HG02973 (cell line): ENCODE measurements at regions not wholly inside any gene's neighbourhood (a gene's known extent, or its start where the extent isn't known, plus 50 kb on each side); places are given as distances from the start of the nearest gene placed in this dataset.
"Not testable (repeated sequence)": the region's sequence is repeated elsewhere in the genome, so short reads cannot be mapped to it uniquely, and the experiment has no call there.

Source experiments
- ATAC-seq: cut with Tn5 transposase; IDR thresholded peaks from one replicate; pipeline ENCODE4 v1.9.1; 2021; ENCODE audit warnings: moderate library complexity; ENCODE audit not compliant: unreplicated experiment

DNA sequence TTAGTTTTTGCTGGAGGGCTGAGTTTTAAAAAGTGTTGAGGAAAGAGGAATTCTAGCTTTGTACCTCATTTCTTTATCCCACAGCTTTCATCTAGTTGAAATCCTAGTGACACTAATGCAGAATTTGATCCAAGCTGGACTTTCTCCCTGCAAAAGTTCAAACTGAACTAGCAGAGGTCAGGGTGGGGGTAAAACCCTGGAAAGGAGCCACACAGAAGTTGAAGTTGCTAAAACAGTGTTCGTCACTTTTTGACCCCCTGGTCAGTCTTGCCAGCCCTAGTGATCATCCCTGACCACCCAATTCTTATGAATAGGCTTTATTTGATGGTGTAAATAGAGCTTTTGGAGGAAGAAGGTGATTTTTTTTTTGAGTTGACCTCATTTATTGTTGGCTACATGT, 390.4 kb downstream of the TMEM38B start:
- no peak for ATAC-seq

- ATAC-seq: no peak
These were observed 391.1 kb downstream of the TMEM38B start for GRCh38 chr9:106085479-106085878.

GRCh38 chr9:106092083-106092482, 397.7 kb downstream of the TMEM38B start:
- ATAC-seq: no peak

- no peak for ATAC-seq
These were observed 408.5 kb downstream of the TMEM38B start for GRCh38 chr9:106102821-106103220.

DNA sequence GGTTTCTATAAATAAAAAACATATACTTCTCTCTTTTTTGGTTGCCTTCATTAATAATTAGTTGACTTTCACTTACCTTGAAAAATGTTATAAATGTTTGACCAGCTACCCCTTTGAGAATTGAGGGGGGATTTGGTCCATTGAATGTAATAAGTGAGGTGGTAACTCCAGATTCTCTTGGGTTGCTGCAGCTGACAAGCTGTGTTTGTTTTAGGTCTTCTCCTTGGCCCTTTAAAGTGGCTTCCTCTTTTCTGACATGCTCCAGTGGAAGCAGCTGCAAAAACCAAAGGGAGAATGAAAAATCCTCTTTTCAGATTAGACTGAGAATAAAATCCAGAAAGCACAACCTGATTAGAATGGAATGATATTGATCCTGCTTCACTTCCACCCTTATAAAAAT, 410.5 kb downstream of the TMEM38B start:
- ATAC-seq: peak; percentile 51

DNA sequence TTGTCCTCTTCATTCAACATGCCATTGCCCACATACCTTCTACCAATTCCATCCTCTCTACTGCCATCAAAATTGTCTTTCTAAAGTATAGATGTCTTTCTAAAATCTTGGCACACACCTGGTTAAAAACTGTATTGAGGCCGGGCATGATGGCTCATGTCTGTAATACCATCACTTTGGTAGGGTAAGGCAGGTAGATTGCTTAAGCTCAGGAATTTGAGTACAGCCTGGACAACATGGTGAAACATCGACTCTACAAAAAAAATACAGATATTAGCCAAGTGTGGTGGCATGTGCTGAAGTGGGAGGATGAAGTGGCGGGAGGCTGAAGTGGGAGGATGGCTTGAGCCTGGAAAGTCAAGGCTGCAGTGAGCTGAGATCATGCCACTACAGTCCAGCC, 412.1 kb downstream of the TMEM38B start:
- no peak for ATAC-seq

GRCh38 chr9:106107716-106108115, 413.4 kb downstream of the TMEM38B start:
- no peak for ATAC-seq

GRCh38 chr9:106109706-106110105, 415.4 kb downstream of the TMEM38B start:
- not testable (repeated sequence) for ATAC-seq

GRCh38 chr9:106110483-106110882, 416.1 kb downstream of the TMEM38B start:
- no peak for ATAC-seq

DNA sequence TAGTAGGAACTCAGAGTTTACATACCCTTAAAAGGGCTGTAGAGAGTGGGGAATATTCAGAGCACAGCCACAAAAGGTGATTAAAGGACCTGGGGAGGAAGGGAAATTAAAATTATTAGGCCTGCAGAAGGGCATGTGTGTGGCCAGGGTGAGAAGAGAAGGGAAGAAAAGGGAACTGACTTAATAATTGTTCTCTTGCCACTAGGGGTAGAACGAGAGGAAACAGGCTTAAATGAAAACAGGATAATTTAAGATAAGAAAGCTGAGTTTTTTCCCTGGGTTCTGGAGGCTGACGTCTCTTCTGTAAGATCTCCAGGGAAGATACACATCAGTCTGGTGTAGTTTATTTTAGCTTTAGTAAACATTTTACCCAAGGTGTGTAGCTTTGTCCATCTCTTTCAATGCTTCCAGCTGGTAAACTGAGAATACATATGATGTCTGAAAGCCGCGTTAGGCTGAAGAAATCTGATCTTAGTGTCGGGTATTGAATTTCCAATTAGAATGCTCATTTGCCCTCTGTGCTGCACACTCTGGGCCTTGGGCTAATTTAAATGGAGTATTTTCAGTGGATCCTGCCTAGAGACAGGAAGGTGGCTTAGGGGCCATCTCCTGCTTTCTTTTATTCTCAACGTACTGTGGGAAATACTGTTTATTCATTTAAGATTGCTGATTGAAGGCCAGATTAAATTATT, 416.8 kb downstream of the TMEM38B start:
- ATAC-seq: no peak

DNA sequence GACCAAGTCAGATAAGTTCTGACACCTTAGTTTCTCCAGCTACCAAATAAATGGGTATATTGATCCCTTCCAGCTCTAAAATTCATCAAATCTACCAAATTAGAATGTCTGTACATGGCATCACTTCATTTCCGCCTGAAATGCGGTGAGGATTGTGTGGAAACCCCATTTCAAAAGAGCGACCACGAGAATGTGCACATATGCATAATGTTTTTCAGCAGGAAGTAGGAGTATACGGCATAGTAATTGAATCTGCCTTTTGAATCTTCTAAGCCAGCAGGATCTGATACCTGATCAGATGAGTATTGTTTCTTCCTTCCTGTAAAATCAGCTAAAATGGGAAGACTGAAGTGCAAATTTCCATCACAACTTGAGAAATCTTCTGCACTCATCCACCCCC, 418.6 kb downstream of the TMEM38B start:
- no peak for ATAC-seq

DNA sequence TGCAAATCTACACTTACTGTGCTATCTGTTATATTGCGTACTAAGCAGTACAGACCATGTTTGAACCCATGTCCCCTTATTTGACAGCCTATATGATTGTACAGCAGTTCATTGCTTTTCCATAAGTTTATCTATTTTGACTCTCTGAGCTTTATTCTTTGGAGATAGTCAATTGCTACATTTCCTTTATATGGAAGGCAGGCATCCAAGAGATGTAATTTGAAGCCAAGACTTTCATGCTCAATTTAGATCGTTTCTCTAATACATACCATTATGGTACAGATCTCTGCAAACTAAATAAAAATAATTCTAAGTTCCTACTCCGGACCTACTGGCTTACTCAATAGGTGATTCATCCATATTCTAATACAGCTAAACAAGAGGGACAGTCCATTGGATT, 424.8 kb downstream of the TMEM38B start:
- ATAC-seq: no peak

DNA sequence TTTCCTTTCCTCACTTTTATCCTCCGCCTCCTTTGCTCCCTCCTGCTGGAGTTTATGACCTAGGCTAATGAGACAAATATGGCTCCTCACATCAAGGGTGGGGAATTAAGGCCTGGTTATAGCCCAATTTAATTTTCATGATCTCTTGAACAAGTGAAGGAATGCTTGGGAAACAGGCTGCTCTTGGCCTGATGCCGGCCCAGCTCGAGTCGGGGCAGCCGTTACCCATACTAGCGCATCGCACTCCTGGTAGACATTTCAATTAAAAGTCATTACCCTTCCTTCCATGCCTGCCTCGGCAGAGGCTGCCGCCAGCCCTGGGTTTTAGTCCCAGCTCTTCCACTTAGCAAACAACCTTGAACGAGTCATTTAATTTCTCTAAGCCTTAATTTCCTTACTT, 425.7 kb downstream of the TMEM38B start:
- no peak for ATAC-seq

DNA sequence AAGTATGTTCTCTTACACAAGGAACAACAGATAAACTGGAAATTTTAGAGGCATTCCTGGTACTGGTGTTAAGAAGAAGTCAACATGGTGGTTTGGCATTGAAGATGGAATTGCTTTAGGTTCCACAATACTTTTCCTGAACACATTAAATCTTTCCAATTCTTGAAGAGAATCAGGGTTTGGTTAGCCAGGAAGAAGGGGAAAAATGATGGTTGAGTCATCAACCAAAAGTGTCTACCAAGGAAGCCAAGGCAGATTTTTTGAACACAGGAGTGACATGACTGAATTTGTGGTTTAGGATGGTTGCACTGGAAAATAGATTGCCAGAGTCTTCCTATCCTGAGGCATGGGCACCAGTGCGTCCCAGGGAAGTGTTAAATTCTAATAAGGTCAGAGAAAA, 433.4 kb downstream of the TMEM38B start:
- no peak for ATAC-seq

DNA sequence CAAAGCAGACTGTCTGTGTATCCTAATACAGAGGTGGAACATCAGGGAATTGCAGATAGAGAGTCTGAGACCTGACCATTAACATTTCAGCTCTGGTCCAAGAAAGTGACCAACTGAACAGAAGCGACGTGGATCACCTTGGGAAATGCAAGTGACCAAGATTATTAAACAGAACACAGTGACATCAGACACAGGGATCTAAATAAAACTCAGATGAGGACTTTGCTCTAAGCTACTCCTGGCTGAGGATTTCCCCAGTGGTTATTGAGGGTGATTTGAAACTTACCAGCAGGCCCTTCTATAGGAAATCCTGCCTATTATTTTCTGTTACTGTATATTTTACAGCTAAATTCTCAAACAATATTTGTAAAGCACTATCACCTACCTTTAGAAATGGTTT, 436.0 kb downstream of the TMEM38B start:
- ATAC-seq: no peak

DNA sequence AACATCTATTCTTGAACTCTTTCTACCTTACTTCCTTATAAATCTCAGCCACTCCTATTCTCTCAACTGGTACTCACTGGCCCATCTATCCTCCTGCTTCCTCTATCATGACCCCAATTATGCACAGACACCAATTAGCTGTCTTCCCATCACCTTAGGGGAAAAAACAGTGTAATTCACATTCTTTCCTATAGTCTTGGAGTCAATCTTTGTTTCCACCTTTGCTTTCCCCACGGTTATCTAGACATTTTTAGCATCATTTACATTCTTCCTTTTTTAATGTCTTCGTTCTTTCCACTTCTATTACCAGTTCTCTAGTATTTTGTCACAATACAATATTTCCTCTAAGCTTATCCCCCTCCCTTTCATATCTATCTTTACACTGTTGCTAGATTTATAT, 449.4 kb downstream of the TMEM38B start:
- no peak for ATAC-seq

- no peak for ATAC-seq
These were observed 451.9 kb downstream of the TMEM38B start for GRCh38 chr9:106146066-106146840.

DNA sequence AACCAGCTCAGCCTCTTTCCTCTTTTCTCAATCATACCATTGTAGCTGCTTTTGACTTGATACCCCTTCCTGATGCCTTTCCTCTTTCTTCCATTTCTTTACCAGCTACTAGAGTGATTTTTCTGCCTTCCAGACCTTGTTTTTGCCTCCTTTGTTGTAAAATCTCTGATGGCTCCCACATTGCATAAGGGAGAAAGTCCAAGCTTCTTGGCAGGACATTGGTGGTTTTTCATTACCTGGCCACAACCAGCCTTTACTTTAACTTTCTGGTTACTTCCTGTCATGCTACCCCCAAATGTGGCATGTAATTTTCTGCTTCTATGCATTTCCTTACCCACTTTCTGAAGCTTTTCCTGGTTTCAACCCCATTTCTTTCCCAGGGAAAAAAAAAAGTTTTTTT, 452.5 kb downstream of the TMEM38B start:
- no peak for ATAC-seq

DNA sequence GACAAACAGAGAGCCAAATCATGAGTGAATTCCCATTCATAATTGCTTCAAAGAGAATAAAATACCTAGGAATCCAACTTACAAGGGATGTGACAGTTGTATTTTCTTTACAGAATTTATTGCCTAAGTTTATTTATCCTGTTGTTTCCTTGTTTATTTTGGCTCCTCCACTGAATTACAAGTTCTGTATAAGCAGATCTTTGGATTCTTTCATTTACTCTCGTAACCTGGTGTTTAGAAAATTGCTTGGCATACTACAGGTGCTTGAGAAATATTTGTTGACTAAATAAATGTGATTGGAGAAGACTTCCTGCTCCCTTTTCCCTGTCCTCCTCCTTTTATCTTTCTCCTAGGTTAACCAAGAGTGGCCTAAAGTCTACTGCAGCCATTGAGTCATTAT, 455.6 kb downstream of the TMEM38B start:
- ATAC-seq: no peak

GRCh38 chr9:106156465-106156864, 462.1 kb downstream of the TMEM38B start:
- ATAC-seq: no peak

DNA sequence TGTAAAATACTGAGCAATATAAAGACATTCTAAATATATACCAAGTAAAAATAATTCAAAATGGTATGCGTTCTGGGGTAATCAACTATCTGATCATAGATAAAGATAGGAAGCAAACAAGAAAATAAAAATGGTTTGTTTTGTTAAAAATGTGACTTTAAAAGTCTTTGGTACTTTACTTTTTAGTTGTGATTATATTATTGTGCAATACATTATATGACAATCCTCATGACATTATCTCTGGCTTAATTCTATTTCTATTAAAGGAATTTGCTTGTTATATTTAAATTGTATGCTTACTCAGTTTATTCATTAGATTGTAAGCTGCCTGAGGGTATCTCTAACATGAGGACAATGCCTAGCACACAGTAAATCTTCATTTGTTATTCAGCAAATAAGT, 477.9 kb downstream of the TMEM38B start:
- no peak for ATAC-seq

DNA sequence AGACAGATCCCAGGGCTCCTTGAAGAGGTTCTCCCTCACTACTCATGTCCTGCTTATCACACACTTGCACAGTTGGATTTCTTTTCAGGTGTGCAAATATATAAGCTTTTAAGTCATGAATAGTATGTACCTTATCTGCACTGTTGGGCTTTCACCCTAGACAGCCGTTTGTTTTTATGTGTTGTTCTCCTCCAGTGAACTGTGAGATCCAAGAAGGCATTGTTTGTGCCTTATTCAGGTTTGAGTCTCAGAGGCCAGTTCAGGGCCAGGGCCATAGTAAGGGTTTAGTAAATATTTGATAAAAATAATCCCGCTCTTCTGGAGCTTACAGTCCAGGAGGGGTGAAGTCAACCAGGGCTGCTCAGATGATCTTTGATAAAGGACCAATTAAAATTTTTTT, 480.0 kb downstream of the TMEM38B start:
- ATAC-seq: no peak

DNA sequence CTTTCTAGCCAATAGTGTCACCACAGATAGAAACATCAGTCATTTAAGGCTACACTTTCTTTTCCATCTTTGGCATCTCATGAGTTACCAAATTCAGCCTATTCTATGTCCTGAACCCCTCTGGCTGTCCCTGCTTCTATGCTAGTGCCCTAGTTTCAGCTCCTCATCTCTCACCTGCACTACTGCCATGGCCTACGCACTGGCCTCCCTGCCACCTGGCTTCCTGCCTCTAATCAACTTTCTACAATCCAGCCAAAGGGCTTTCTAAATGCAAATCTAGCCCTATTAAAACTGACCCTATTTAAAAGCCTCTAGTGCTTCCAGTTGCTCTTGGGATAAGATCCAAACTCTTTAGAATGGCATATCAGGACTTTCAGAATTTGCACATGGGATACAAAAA, 482.9 kb downstream of the TMEM38B start:
- no peak for ATAC-seq
